GM23338 (cell line): ENCODE measurements at regions not wholly inside any gene's neighbourhood (a gene's known extent, or its start where the extent isn't known, plus 50 kb on each side); places are given as distances from the start of the nearest gene placed in this dataset.

Experiments used
- ATAC-seq: fragments of 200-7000 bp; cut with Tn5 transposase; 3 replicates; pipeline ENCODE4 v1.9.1; 2020
- DNase-seq: peaks from one replicate; pipeline ENCODE4 v3.0.0-alpha.2; 2015; ENCODE audit warnings: low spot score
- H2AFZ ChIP-seq: fragments of 200-600 bp; sonication (generic); 2 replicates; pipeline ENCODE4 v1.8.0; 2016; ENCODE audit warnings: antibody characterized with exemption, mild to moderate bottlenecking, moderate library complexity
- H3F3A ChIP-seq: fragments of 200-600 bp; sonication (generic); replicated peaks from 2 replicates; pipeline ENCODE4 v1.8.0; 2017; ENCODE audit warnings: antibody characterized with exemption, mixed run types, low read depth
- H3K27ac ChIP-seq: fragments of 200-600 bp; sonication (generic); 2 replicates; pipeline ENCODE4 v1.6.1; 2016; ENCODE audit warnings: low read depth
- H3K27me3 ChIP-seq: fragments of 200-600 bp; sonication (generic); 2 replicates; pipeline ENCODE4 v1.8.0; 2016; ENCODE audit warnings: mild to moderate bottlenecking, mixed run types, moderate library complexity; ENCODE audit not compliant: insufficient read depth
- H3K36me3 ChIP-seq: fragments of 200-600 bp; sonication (generic); 2 replicates; pipeline ENCODE4 v1.8.0; 2016; ENCODE audit warnings: mild to moderate bottlenecking; ENCODE audit not compliant: insufficient read depth
- H3K4me1 ChIP-seq: fragments of 200-600 bp; sonication (generic); 2 replicates; pipeline ENCODE4 v1.8.0; 2016; ENCODE audit warnings: mild to moderate bottlenecking, moderate library complexity; ENCODE audit not compliant: insufficient read depth
- H3K4me2 ChIP-seq: fragments of 200-600 bp; sonication (generic); 2 replicates; pipeline ENCODE4 v1.7.1; 2017; ENCODE audit warnings: mixed run types
- H3K4me3 ChIP-seq: fragments of 200-600 bp; sonication (generic); 2 replicates; pipeline ENCODE4 v1.6.1; 2016; ENCODE audit warnings: mixed run types
- H3K79me2 ChIP-seq: fragments of 200-600 bp; sonication (generic); replicated peaks from 2 replicates; pipeline ENCODE4 v1.8.0; 2017; ENCODE audit warnings: mild to moderate bottlenecking; ENCODE audit not compliant: insufficient read depth
- H3K9me2 ChIP-seq: fragments of 200-600 bp; sonication (generic); 2 replicates; pipeline ENCODE4 v1.8.0; 2017; ENCODE audit not compliant: insufficient read depth
- H4K20me1 ChIP-seq: fragments of 200-600 bp; sonication (generic); replicated peaks from 2 replicates; pipeline ENCODE4 v1.8.0; 2017; ENCODE audit warnings: mild to moderate bottlenecking; ENCODE audit not compliant: insufficient read depth
- H3K27ac Mint-ChIP-seq: 2 replicates; pipeline ENCODE4 v1.8.0; 2020; ENCODE audit warnings: inconsistent platforms, mild to moderate bottlenecking, moderate library complexity, mixed read lengths
- H3K27me3 Mint-ChIP-seq: 3 replicates; pipeline ENCODE4 v1.8.0; 2022; ENCODE audit warnings: low read depth, mild to moderate bottlenecking, moderate library complexity, mixed read lengths, inconsistent platforms; ENCODE audit not compliant: insufficient read depth, poor library complexity
- H3K36me3 Mint-ChIP-seq: 3 replicates; pipeline ENCODE4 v1.8.0; 2021; ENCODE audit warnings: low read depth, mild to moderate bottlenecking, inconsistent platforms, moderate library complexity, mixed read lengths
- H3K4me1 Mint-ChIP-seq: 3 replicates; pipeline ENCODE4 v1.8.0; 2020; ENCODE audit warnings: mild to moderate bottlenecking, inconsistent platforms, mixed read lengths
- H3K4me3 Mint-ChIP-seq: 3 replicates; pipeline ENCODE4 v1.8.0; 2021; ENCODE audit warnings: moderate library complexity, mild to moderate bottlenecking, inconsistent platforms, mixed read lengths
- H3K9me3 Mint-ChIP-seq: 3 replicates; pipeline ENCODE4 v1.8.0; 2020; ENCODE audit warnings: moderate library complexity, mild to moderate bottlenecking, inconsistent platforms, mixed read lengths
- CREB1 ChIP-seq: fragments of 250-450 bp; sonication (Bioruptor Pico); IDR thresholded peaks from 2 replicates; pipeline ENCODE4 v1.5.0; 2020; ENCODE audit warnings: low read depth, mild to moderate bottlenecking, moderate library complexity
- CTCF ChIP-seq, 2 experiments: fragments of 200-600 bp in 1 of 2; sonication (generic) in 1 of 2; conservative IDR thresholded peaks; 2 replicates each; pipeline versions ENCODE4 v1.5.1 to v1.6.1; 2016 to 2017; ENCODE audit warnings: antibody characterized with exemption in 2 of 2, low read depth in 2 of 2, mild to moderate bottlenecking in 2 of 2, moderate library complexity in 1 of 2
- ETS1 ChIP-seq: IDR thresholded peaks from 2 replicates; pipeline ENCODE4 v1.6.1; 2016; ENCODE audit warnings: antibody characterized with exemption
- EZH2 ChIP-seq: fragments of 200-600 bp; sonication (generic); IDR thresholded peaks from one replicate; pipeline ENCODE4 v1.8.0; 2017; ENCODE audit warnings: antibody characterized with exemption, mild to moderate bottlenecking, low read depth; ENCODE audit not compliant: unreplicated experiment
- EZH2phosphoT487 ChIP-seq: fragments of 200-600 bp; sonication (generic); IDR thresholded peaks from one replicate; pipeline ENCODE4 v1.8.1; 2018; ENCODE audit warnings: antibody characterized with exemption; ENCODE audit not compliant: unreplicated experiment
- JUNB ChIP-seq: IDR thresholded peaks from one replicate; pipeline ENCODE4 v1.6.1; 2016; ENCODE audit warnings: antibody characterized with exemption; ENCODE audit not compliant: unreplicated experiment
- NANOG ChIP-seq: IDR thresholded peaks from 2 replicates; pipeline ENCODE4 v1.6.1; 2016; ENCODE audit warnings: antibody characterized with exemption, borderline replicate concordance
- POLR2AphosphoS5 ChIP-seq: IDR thresholded peaks from 2 replicates; pipeline ENCODE4 v1.6.1; 2016; ENCODE audit warnings: antibody characterized with exemption, low read depth
- REST ChIP-seq: IDR thresholded peaks from one replicate; pipeline ENCODE4 v1.6.1; 2018; ENCODE audit warnings: antibody characterized with exemption; ENCODE audit not compliant: unreplicated experiment
- STAT1 ChIP-seq: IDR thresholded peaks from one replicate; pipeline ENCODE4 v1.6.1; 2016; ENCODE audit warnings: antibody characterized with exemption; ENCODE audit not compliant: unreplicated experiment
- ZNF114 ChIP-seq: fragments of 250-450 bp; sonication (Bioruptor Pico); IDR thresholded peaks from 2 replicates; pipeline ENCODE4 v1.5.0; 2020; ENCODE audit warnings: mild to moderate bottlenecking, moderate library complexity
- ZNF331 ChIP-seq: fragments of 250-450 bp; sonication (Bioruptor Pico); IDR thresholded peaks from 2 replicates; pipeline ENCODE4 v1.5.0; 2020; ENCODE audit warnings: low read depth, mild to moderate bottlenecking, moderate library complexity
- ZNF462 ChIP-seq: fragments of 250-450 bp; sonication (Bioruptor Pico); IDR thresholded peaks from 2 replicates; pipeline ENCODE4 v1.5.0; 2020; ENCODE audit warnings: mild to moderate bottlenecking, moderate library complexity

GRCh38 chr4:112889619-112890527, 159.6 kb upstream of the ANK2 start:
- no peak overlapping the region for H3K4me3 ChIP-seq
- DNase-seq = no peak
- H3K4me1 ChIP-seq = peaks cover 6% of the 10 kb centered on the region
- Mint-ChIP-seq H3K4me1 (peaks cover 25% of the 10 kb centered on the region), H3K27me3 (peaks cover 4% of the 10 kb centered on the region), H3K27ac (no peak overlapping the region; the same call in 1 of the 2 replicates), H3K9me3 (no peaks in the 10 kb centered on the region), H3K36me3 (no peaks in the 10 kb centered on the region), H3K4me3 (no peak overlapping the region)
- H3K9me2 ChIP-seq = no peaks in the 10 kb centered on the region
- no peaks in the 10 kb centered on the region for H3K36me3 ChIP-seq
- TF ChIP-seq ZNF114 (no peak), EZH2 (no peak), EZH2phosphoT487 (no peak), CTCF (conservative IDR thresholded peaks at IDR 0.05; ENCODE audit: low read depth in 2 of 2) (no peak), STAT1 (no peak), ZNF462 (CRISPR knock-in tag) (no peak), NANOG (no peak), POLR2AphosphoS5 (no peak), CREB1 (CRISPR knock-in tag) (no peak), ETS1 (no peak), ZNF331 (CRISPR knock-in tag) (no peak), JUNB (no peak), REST (no peak)
- no peaks in the 10 kb centered on the region for H4K20me1 ChIP-seq
- no peaks in the 10 kb centered on the region for H3K27me3 ChIP-seq
- no peaks in the 10 kb centered on the region; the same call in 1 of the 2 replicates for H3K79me2 ChIP-seq
- no peak overlapping the region for H3K4me2 ChIP-seq
- no peaks in the 10 kb centered on the region for H3F3A ChIP-seq
- ATAC-seq = no peak
- peak overlapping the region; percentile 50 for H3K27ac ChIP-seq
- H2AFZ ChIP-seq = no peak overlapping the region
